CD14-positive monocyte (primary cell): ENCODE measurements at regions not wholly inside any gene's neighbourhood (a gene's known extent, or its start where the extent isn't known, plus 50 kb on each side); places are given as distances from the start of the nearest gene placed in this dataset.

Experiments used
- DNase-seq, 3 donors: peaks; one replicate each; pipeline ENCODE4 v3.0.0-alpha.2; 2011 to 2022
- H2AFZ ChIP-seq: 2 replicates; pipeline ENCODE4 v1.6.0; 2012; ENCODE audit warnings: mild to moderate bottlenecking, low read depth, low read length, inconsistent platforms; ENCODE audit not compliant: insufficient read depth, poor library complexity, severe bottlenecking
- H3K27ac ChIP-seq, 2 donors: 1 replicate in 1 of 2; 2 replicates in 1 of 2; pipeline ENCODE4 v1.5.1; 2012 to 2013; ENCODE audit warnings: low read length in 2 of 2, control low read depth in 1 of 2, inconsistent platforms in 1 of 2, low read depth in 1 of 2, mild to moderate bottlenecking in 1 of 2
- H3K27me3 ChIP-seq, 2 donors: one replicate each; pipeline versions ENCODE4 v1.6.0 to v1.6.1; 2011 to 2013; ENCODE audit warnings: low read length in 2 of 2; ENCODE audit not compliant: control insufficient read depth in 2 of 2, insufficient read depth in 2 of 2
- H3K36me3 ChIP-seq, 2 donors: replicated peaks in 1 of 2; 1 replicate in 1 of 2; 2 replicates in 1 of 2; pipeline versions ENCODE4 v1.5.1 to v1.6.1; 2012 to 2013; ENCODE audit warnings: low read length in 2 of 2, control low read depth in 1 of 2, inconsistent platforms in 1 of 2, mild to moderate bottlenecking in 1 of 2; ENCODE audit not compliant: insufficient read depth in 2 of 2, control insufficient read depth in 1 of 2
- H3K4me1 ChIP-seq, 2 donors: 1 replicate in 1 of 2; 2 replicates in 1 of 2; pipeline versions ENCODE4 v1.5.1 to v1.6.1; 2012 to 2013; ENCODE audit warnings: low read length in 2 of 2, control low read depth in 1 of 2, inconsistent platforms in 1 of 2, mild to moderate bottlenecking in 1 of 2, moderate library complexity in 1 of 2; ENCODE audit not compliant: insufficient read depth in 2 of 2, control insufficient read depth in 1 of 2
- H3K4me2 ChIP-seq: replicated peaks from 2 replicates; pipeline ENCODE3; 2012; ENCODE audit warnings: low read length, moderate library complexity, mild to moderate bottlenecking; ENCODE audit not compliant: poor library complexity, severe bottlenecking; ENCODE audit errors: extremely low read depth
- H3K4me3 ChIP-seq, 3 experiments: fragments of 200-600 bp in 1 of 3; sonication (generic) in 1 of 3; replicated peaks in 1 of 3; 1 replicate in 2 of 3; 2 replicates in 1 of 3; pipeline ENCODE4 v1.5.1; 2011 to 2013; ENCODE audit warnings: low read length in 3 of 3, mild to moderate bottlenecking in 3 of 3, control low read depth in 2 of 3, low read depth in 2 of 3, inconsistent platforms in 1 of 3, moderate library complexity in 1 of 3
- H3K79me2 ChIP-seq: 2 replicates; pipeline ENCODE4 v1.6.0; 2012; ENCODE audit warnings: mild to moderate bottlenecking, control low read depth, inconsistent platforms, low read length, moderate library complexity; ENCODE audit not compliant: insufficient read depth
- H3K9ac ChIP-seq: 2 replicates; pipeline ENCODE4 v1.6.0; 2017; ENCODE audit warnings: low read length, mild to moderate bottlenecking; ENCODE audit not compliant: insufficient read depth, poor library complexity, severe bottlenecking
- H3K9me3 ChIP-seq, 2 donors: replicated peaks in 1 of 2; 1 replicate in 1 of 2; 2 replicates in 1 of 2; pipeline versions ENCODE4 v1.5.1 to v1.6.1; 2012 to 2013; ENCODE audit warnings: low read length in 2 of 2, control low read depth in 1 of 2; ENCODE audit not compliant: control insufficient read depth in 1 of 2, insufficient read depth in 1 of 2
- H4K20me1 ChIP-seq: 2 replicates; pipeline ENCODE4 v1.6.0; 2012; ENCODE audit warnings: mild to moderate bottlenecking, low read length, control low read depth, moderate library complexity; ENCODE audit not compliant: insufficient read depth
- H3K27ac Mint-ChIP-seq, 7 donors: one replicate each; pipeline ENCODE4 v1.8.0; 2020; ENCODE audit warnings: mild to moderate bottlenecking in 7 of 7, mixed read lengths in 7 of 7, moderate library complexity in 6 of 7, inconsistent platforms in 2 of 7
- H3K27me3 Mint-ChIP-seq, 3 donors: one replicate each; pipeline ENCODE4 v1.8.0; 2021 to 2022; ENCODE audit warnings: low read depth in 3 of 3, mild to moderate bottlenecking in 3 of 3, mixed read lengths in 3 of 3, moderate library complexity in 3 of 3, inconsistent platforms in 1 of 3
- H3K36me3 Mint-ChIP-seq, 2 donors: one replicate each; pipeline ENCODE4 v1.8.0; 2020; ENCODE audit warnings: mixed read lengths in 2 of 2, inconsistent platforms in 1 of 2, mild to moderate bottlenecking in 1 of 2
- H3K4me1 Mint-ChIP-seq: one replicate; pipeline ENCODE4 v1.8.0; 2020; ENCODE audit warnings: mild to moderate bottlenecking, mixed read lengths
- H3K4me3 Mint-ChIP-seq, 2 donors: one replicate each; pipeline ENCODE4 v1.8.0; 2020; ENCODE audit warnings: mild to moderate bottlenecking in 2 of 2, mixed read lengths in 2 of 2, moderate library complexity in 1 of 2
- H3K9me3 Mint-ChIP-seq, 7 donors: one replicate each; pipeline ENCODE4 v1.8.0; 2020 to 2022; ENCODE audit warnings: mixed read lengths in 7 of 7, mild to moderate bottlenecking in 6 of 7, moderate library complexity in 6 of 7, inconsistent platforms in 2 of 7
- CTCF ChIP-seq: fragments of 200-600 bp; IDR thresholded peaks from one replicate; pipeline ENCODE4 v1.8.0; 2022; ENCODE audit warnings: antibody characterized with exemption, mild to moderate bottlenecking
- WGBS: methylation state at CpG from one replicate; pipeline ENCODE4 v1.1.5; 2013; ENCODE audit warnings: missing lambda C conversion rate; ENCODE audit not compliant: insufficient coverage; 5-methylcytosine and 5-hydroxymethylcytosine counted together
- intact Hi-C, 2 donors: fragments of 100-400 bp; cut with micrococcal nuclease; formaldehyde crosslinking; loops; one replicate each; pipeline versions ENCODE4 v1.15.0 to v1.15.1; 2023

DNA sequence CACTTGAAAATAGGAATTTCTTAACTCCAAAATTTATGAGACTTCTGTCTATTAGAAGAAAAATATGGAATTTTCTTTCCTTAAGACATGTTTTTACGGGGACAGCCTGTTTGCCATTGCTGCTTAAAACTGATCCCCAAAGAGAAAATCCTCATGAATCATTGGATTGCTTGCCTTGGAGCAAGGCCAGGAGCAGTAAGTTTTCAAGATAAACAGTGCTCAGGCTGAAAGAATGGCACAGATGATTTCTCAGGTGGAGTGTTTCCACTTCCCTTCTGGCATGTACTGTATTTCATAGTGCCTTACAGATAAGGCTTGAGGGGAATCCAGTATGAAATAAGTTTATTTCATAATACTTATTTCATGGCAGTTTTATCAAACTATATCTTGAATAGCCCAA is 74.3 kb upstream of the MMADHC start:
- H3K27me3 Mint-ChIP-seq: no peaks in the 10 kb centered on the region
- DNase-seq: no peak
- WGBS: no CpG with 5 or more reads among the region's 1 CpG
- no peaks in the 10 kb centered on the region for H3K36me3 Mint-ChIP-seq
- H2AFZ ChIP-seq: no peak overlapping the region
- no peaks in the 10 kb centered on the region for H3K27me3 ChIP-seq
- peaks cover 0 to 4% (median 0%) of the 10 kb centered on the region in 7 donors for H3K9me3 Mint-ChIP-seq
- no peaks in the 10 kb centered on the region for H3K79me2 ChIP-seq
- H3K4me3 Mint-ChIP-seq: no peak overlapping the region
- no peak overlapping the region for H3K27ac ChIP-seq
- H3K4me3 ChIP-seq: no peak overlapping the region
- H3K27ac Mint-ChIP-seq: no peak overlapping the region
- TF ChIP-seq CTCF: no peak
- no peaks in the 10 kb centered on the region for H4K20me1 ChIP-seq
- H3K4me2 ChIP-seq: no peak overlapping the region
- no peaks in the 10 kb centered on the region for H3K36me3 ChIP-seq
- no peaks in the 10 kb centered on the region for H3K4me1 Mint-ChIP-seq
- no peak overlapping the region for H3K9ac ChIP-seq
- intact Hi-C loops: no loop called here
- no peaks in the 10 kb centered on the region for H3K4me1 ChIP-seq
- H3K9me3 ChIP-seq: no peaks in the 10 kb centered on the region

DNA sequence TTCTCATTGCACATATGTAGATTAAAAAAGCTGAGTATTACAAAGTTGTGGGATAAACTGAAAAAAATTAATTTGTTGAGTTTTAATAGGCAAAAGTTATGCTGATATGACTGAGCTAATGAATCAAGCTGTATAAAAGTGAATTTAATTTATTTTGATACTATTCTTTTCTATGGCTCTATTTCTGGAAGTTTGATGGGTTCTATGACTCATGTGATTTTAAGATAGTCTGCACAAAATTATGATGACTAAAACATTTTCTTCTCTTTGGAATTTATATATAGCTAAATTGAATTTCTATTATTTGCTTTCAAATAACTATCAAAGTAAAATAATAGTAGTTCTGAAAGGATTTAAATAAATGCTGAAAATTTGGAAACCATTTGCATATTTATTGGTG is 71.0 kb upstream of the MMADHC start:
- Histone ChIP-seq H3K27me3 (no peaks in the 10 kb centered on the region), H3K27ac (no peak overlapping the region), H3K79me2 (no peaks in the 10 kb centered on the region), H3K4me3 (no peak overlapping the region), H3K4me2 (no peak overlapping the region), H3K9me3 (no peaks in the 10 kb centered on the region), H3K9ac (no peak overlapping the region), H3K36me3 (no peaks in the 10 kb centered on the region), H2AFZ (no peak overlapping the region), H3K4me1 (no peaks in the 10 kb centered on the region), H4K20me1 (no peaks in the 10 kb centered on the region)
- intact Hi-C loops: no loop called here
- peaks cover 0 to 6% (median 3%) of the 10 kb centered on the region in 7 donors for H3K9me3 Mint-ChIP-seq
- H3K27ac Mint-ChIP-seq: no peak overlapping the region
- H3K27me3 Mint-ChIP-seq: peaks cover 0 to 2% (median 0%) of the 10 kb centered on the region in 3 donors
- TF ChIP-seq CTCF: no peak
- no peak for DNase-seq
- no peaks in the 10 kb centered on the region for H3K36me3 Mint-ChIP-seq
- H3K4me1 Mint-ChIP-seq: no peaks in the 10 kb centered on the region
- no peak overlapping the region for H3K4me3 Mint-ChIP-seq
